A549 (cell line): ENCODE measurements at regions not wholly inside any gene's neighbourhood (a gene's known extent, or its start where the extent isn't known, plus 50 kb on each side); places are given as distances from the start of the nearest gene placed in this dataset.

ENCODE experiments used
- ATAC-seq, 2 experiments: fragments of 200-7000 bp in 1 of 2; fragments of >200 bp in 1 of 2; cut with Nextera tagmentation in 1 of 2; cut with Tn5 transposase in 1 of 2; 3 replicates each; pipeline versions ENCODE4 v1.8.0 to v1.9.1; 2018 to 2020; ENCODE audit warnings: mild to moderate bottlenecking in 1 of 2, moderate library complexity in 1 of 2
- CTCF ChIA-PET: fragments of 300-600 bp; sonication (Branson Sonifier 250); formaldehyde crosslinking; extraction: SDS; loops from one replicate; lab custom pipeline; 2021; ENCODE audit warnings: antibody characterized with exemption, inconsistent platforms; lab: Yijun Ruan, JAX
- POLR2A ChIA-PET: fragments of 350-600 bp; formaldehyde crosslinking; extraction: SDS; loops from one replicate; lab custom pipeline; 2021; ENCODE audit warnings: antibody characterized with exemption, inconsistent platforms; lab: Yijun Ruan, JAX
- DNase-seq, 2 experiments: peaks; one replicate each; pipeline versions ENCODE4 v3.0.0 to v3.0.0-alpha.2; 2011 to 2016; ENCODE audit warnings: low read depth in 1 of 2, low spot score in 1 of 2
- FAIRE-seq: peaks from 2 replicates; lab custom pipeline; 2011; peaks lifted over from hg19 to GRCh38; lab: Jason Lieb, UNC
- H3K27ac ChIP-seq, 2 experiments: fragments of >200 bp; sonication (Bioruptor Twin); formaldehyde crosslinking; 3 replicates each; pipeline ENCODE4 v1.5.1; 2016 to 2017
- H3K4me1 ChIP-seq: fragments of >200 bp; sonication (Bioruptor Twin); formaldehyde crosslinking; 3 replicates; pipeline ENCODE4 v1.6.1; 2016
- H3K4me2 ChIP-seq: fragments of >200 bp; sonication (Bioruptor Twin); formaldehyde crosslinking; 3 replicates; pipeline ENCODE4 v1.6.1; 2016
- H3K4me3 ChIP-seq: fragments of >200 bp; sonication (Bioruptor Twin); formaldehyde crosslinking; 3 replicates; pipeline ENCODE4 v1.5.1; 2016
- H3K9me3 ChIP-seq: fragments of >200 bp; sonication (Bioruptor Twin); formaldehyde crosslinking; 3 replicates; pipeline ENCODE4 v1.6.1; 2016
- CHD2 ChIP-seq: fragments of 150-350 bp; IDR thresholded peaks from 2 replicates; pipeline ENCODE4 v1.6.1; 2014; ENCODE audit warnings: low read length; ENCODE audit not compliant: partially characterized antibody
- EHMT2 ChIP-seq: fragments of 200-600 bp; sonication (generic); IDR thresholded peaks from 2 replicates; pipeline ENCODE4 v1.6.1; 2016; ENCODE audit warnings: antibody characterized with exemption, low read depth, mild to moderate bottlenecking, moderate library complexity
- EP300 ChIP-seq, 2 experiments: fragments of >200 bp; sonication (Bioruptor Twin); formaldehyde crosslinking; IDR thresholded peaks; 2 replicates in 1 of 2; 3 replicates in 1 of 2; pipeline ENCODE4 v1.6.1; 2016 to 2017
- HOXB5 ChIP-seq: fragments of 250-450 bp; sonication (Bioruptor Pico); IDR thresholded peaks from 2 replicates; pipeline ENCODE4 v1.5.0; 2020; ENCODE audit warnings: mild to moderate bottlenecking, moderate library complexity
- KDM1A ChIP-seq: fragments of 200-600 bp; sonication (generic); IDR thresholded peaks from 2 replicates; pipeline ENCODE4 v1.6.1; 2016; ENCODE audit warnings: low read depth, mild to moderate bottlenecking
- KDM5A ChIP-seq: fragments of 200-600 bp; sonication (generic); IDR thresholded peaks from 2 replicates; pipeline ENCODE4 v1.6.1; 2016; ENCODE audit warnings: antibody characterized with exemption, mild to moderate bottlenecking
- MAX ChIP-seq: IDR thresholded peaks from 2 replicates; pipeline ENCODE4 v1.6.1; 2012
- MAZ ChIP-seq: fragments of 150-350 bp; IDR thresholded peaks from 2 replicates; pipeline ENCODE4 v1.6.1; 2014; ENCODE audit warnings: antibody characterized with exemption, low read depth, low read length, borderline replicate concordance
- MYC ChIP-seq: IDR thresholded peaks from 2 replicates; pipeline ENCODE4 v1.6.1; 2012; ENCODE audit warnings: mild to moderate bottlenecking, inconsistent platforms, low read length, improper control_type of control experiment, borderline replicate concordance
- POLR2AphosphoS2 ChIP-seq: conservative IDR thresholded peaks from 2 replicates; pipeline ENCODE4 v1.6.1; 2012; ENCODE audit warnings: low read length, improper control_type of control experiment, inconsistent platforms
- RCOR1 ChIP-seq: fragments of 150-350 bp; IDR thresholded peaks from 2 replicates; pipeline ENCODE4 v1.6.1; 2014; ENCODE audit warnings: antibody characterized with exemption, low read length, low read depth
- REST ChIP-seq: fragments of 200-600 bp; sonication (generic); IDR thresholded peaks from 2 replicates; pipeline ENCODE4 v1.6.1; 2016; ENCODE audit warnings: antibody characterized with exemption, mild to moderate bottlenecking, moderate library complexity
- TP53 ChIP-seq: fragments of 250-450 bp; sonication (Bioruptor Pico); IDR thresholded peaks from 2 replicates; pipeline ENCODE4 v1.5.0; 2021; ENCODE audit warnings: mild to moderate bottlenecking, moderate library complexity
- USF2 ChIP-seq: fragments of 450-650 bp; IDR thresholded peaks from 2 replicates; pipeline ENCODE4 v1.6.1; 2014; ENCODE audit warnings: antibody characterized with exemption
- WGBS: methylation state at CpG from one replicate; pipeline ENCODE4 v1.1.6; 2017; ENCODE audit errors: missing lambda C conversion rate; 5-methylcytosine and 5-hydroxymethylcytosine counted together
- TF ChIP-seq, protein P1 (sequence below): fragments of 250-450 bp; sonication (Bioruptor Pico); IDR thresholded peaks from 2 replicates; pipeline ENCODE4 v1.5.0; 2021; ENCODE audit warnings: mild to moderate bottlenecking, moderate library complexity, borderline replicate concordance
- TF ChIP-seq, protein P2 (sequence below): fragments of 150-350 bp; IDR thresholded peaks from 2 replicates; pipeline ENCODE4 v1.6.1; 2014; ENCODE audit warnings: low read depth, mild to moderate bottlenecking, low read length
- TF ChIP-seq, protein P3 (sequence below): fragments of >200 bp; sonication (Bioruptor Twin); formaldehyde crosslinking; IDR thresholded peaks from 3 replicates; pipeline ENCODE4 v1.5.1; 2016
- TF ChIP-seq, protein P4 (sequence below): fragments of 250-450 bp; sonication (Bioruptor Pico); IDR thresholded peaks from 2 replicates; pipeline ENCODE4 v1.5.0; 2020; ENCODE audit warnings: low read depth, mild to moderate bottlenecking, moderate library complexity

- ChIA-PET POLR2A (no interaction called here), CTCF (no interaction called here)
- no peaks in the 10 kb centered on the region for H3K4me1 ChIP-seq
- DNase-seq (no peak), FAIRE-seq (no peak), ATAC-seq (no peak)
- TF ChIP-seq USF2 (no peak), MYC (no peak), EHMT2 (no peak), CHD2 (no peak), KDM5A (no peak), KDM1A (no peak)
- TF ChIP-seq, protein P1, sequence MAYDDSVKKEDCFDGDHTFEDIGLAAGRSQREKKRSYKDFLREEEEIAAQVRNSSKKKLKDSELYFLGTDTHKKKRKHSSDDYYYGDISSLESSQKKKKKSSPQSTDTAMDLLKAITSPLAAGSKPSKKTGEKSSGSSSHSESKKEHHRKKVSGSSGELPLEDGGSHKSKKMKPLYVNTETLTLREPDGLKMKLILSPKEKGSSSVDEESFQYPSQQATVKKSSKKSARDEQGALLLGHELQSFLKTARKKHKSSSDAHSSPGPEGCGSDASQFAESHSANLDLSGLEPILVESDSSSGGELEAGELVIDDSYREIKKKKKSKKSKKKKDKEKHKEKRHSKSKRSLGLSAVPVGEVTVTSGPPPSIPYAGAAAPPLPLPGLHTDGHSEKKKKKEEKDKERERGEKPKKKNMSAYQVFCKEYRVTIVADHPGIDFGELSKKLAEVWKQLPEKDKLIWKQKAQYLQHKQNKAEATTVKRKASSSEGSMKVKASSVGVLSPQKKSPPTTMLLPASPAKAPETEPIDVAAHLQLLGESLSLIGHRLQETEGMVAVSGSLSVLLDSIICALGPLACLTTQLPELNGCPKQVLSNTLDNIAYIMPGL (CRISPR knock-in tag): no peak
- TF ChIP-seq, protein P2, sequence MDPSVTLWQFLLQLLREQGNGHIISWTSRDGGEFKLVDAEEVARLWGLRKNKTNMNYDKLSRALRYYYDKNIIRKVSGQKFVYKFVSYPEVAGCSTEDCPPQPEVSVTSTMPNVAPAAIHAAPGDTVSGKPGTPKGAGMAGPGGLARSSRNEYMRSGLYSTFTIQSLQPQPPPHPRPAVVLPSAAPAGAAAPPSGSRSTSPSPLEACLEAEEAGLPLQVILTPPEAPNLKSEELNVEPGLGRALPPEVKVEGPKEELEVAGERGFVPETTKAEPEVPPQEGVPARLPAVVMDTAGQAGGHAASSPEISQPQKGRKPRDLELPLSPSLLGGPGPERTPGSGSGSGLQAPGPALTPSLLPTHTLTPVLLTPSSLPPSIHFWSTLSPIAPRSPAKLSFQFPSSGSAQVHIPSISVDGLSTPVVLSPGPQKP: no peak
- H3K27ac ChIP-seq: no peak overlapping the region
- WGBS: 2% methylated on average over 3 of the region's 3 CpGs
- H3K4me2 ChIP-seq: no peak overlapping the region
- no peak overlapping the region for H3K4me3 ChIP-seq
- H3K9me3 ChIP-seq: no peaks in the 10 kb centered on the region
Observed at GRCh38 chr18:43868497-43868995, 591.3 kb upstream of the SYT4 start.

GRCh38 chr18:43869451-43870008, 592.2 kb upstream of the SYT4 start:
- 11% methylated on average over 1 of the region's 1 CpG for WGBS
- ATAC-seq (no peak), FAIRE-seq (no peak), DNase-seq (no peak)
- Histone ChIP-seq H3K4me1 (no peaks in the 10 kb centered on the region), H3K4me2 (no peak overlapping the region), H3K27ac (no peak overlapping the region), H3K9me3 (no peaks in the 10 kb centered on the region), H3K4me3 (no peak overlapping the region)
- ChIA-PET CTCF (interaction anchor here (0.7 kb wide), 1 partner anchor 657 kb away, joined by 3 read pairs; no protein-coding TSS in a partner anchor), POLR2A (no interaction called here)
- TF ChIP-seq USF2: no peak
- TF ChIP-seq CHD2: no peak
- no peak for TF ChIP-seq MAZ
- no peak for TF ChIP-seq REST
- TF ChIP-seq POLR2AphosphoS2: no peak
- TF ChIP-seq, protein P3, sequence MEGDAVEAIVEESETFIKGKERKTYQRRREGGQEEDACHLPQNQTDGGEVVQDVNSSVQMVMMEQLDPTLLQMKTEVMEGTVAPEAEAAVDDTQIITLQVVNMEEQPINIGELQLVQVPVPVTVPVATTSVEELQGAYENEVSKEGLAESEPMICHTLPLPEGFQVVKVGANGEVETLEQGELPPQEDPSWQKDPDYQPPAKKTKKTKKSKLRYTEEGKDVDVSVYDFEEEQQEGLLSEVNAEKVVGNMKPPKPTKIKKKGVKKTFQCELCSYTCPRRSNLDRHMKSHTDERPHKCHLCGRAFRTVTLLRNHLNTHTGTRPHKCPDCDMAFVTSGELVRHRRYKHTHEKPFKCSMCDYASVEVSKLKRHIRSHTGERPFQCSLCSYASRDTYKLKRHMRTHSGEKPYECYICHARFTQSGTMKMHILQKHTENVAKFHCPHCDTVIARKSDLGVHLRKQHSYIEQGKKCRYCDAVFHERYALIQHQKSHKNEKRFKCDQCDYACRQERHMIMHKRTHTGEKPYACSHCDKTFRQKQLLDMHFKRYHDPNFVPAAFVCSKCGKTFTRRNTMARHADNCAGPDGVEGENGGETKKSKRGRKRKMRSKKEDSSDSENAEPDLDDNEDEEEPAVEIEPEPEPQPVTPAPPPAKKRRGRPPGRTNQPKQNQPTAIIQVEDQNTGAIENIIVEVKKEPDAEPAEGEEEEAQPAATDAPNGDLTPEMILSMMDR: no peak
- TF ChIP-seq, protein P1 (CRISPR knock-in tag): no peak
- TF ChIP-seq, protein P2: no peak
- TF ChIP-seq, protein P4, sequence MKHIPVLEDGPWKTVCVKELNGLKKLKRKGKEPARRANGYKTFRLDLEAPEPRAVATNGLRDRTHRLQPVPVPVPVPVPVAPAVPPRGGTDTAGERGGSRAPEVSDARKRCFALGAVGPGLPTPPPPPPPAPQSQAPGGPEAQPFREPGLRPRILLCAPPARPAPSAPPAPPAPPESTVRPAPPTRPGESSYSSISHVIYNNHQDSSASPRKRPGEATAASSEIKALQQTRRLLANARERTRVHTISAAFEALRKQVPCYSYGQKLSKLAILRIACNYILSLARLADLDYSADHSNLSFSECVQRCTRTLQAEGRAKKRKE (CRISPR knock-in tag): no peak
- no peak for TF ChIP-seq MAX
- TF ChIP-seq RCOR1: no peak
- TF ChIP-seq HOXB5 (CRISPR knock-in tag): no peak
- TF ChIP-seq TP53 (CRISPR knock-in tag): no peak
- no peak for TF ChIP-seq EP300 (IDR thresholded peaks at IDR 0.05)
